Immature natural killer cell (primary cell): ENCODE measurements at regions not wholly inside any gene's neighbourhood (a gene's known extent, or its start where the extent isn't known, plus 50 kb on each side); places are given as distances from the start of the nearest gene placed in this dataset.

Experiments
- DNase-seq, 3 donors: peaks; one replicate each; pipeline ENCODE4 v3.0.0; 2022; ENCODE audit warnings: mixed read lengths in 1 of 3
- H3K27ac Mint-ChIP-seq, 6 donors: one replicate each; pipeline ENCODE4 v1.8.0; 2020; ENCODE audit warnings: mixed read lengths in 6 of 6, mild to moderate bottlenecking in 5 of 6, inconsistent platforms in 4 of 6, moderate library complexity in 3 of 6
- H3K27me3 Mint-ChIP-seq, 3 donors: one replicate each; pipeline ENCODE4 v1.8.0; 2020 to 2021; ENCODE audit warnings: low read depth in 3 of 3, mild to moderate bottlenecking in 3 of 3, mixed read lengths in 3 of 3, moderate library complexity in 3 of 3, inconsistent platforms in 1 of 3
- H3K36me3 Mint-ChIP-seq, 3 donors: one replicate each; pipeline ENCODE4 v1.8.0; 2020; ENCODE audit warnings: mixed read lengths in 3 of 3, inconsistent platforms in 2 of 3, mild to moderate bottlenecking in 2 of 3
- H3K4me1 Mint-ChIP-seq, 2 donors: one replicate each; pipeline ENCODE4 v1.8.0; 2020; ENCODE audit warnings: inconsistent platforms in 2 of 2, mild to moderate bottlenecking in 2 of 2, mixed read lengths in 2 of 2, moderate library complexity in 1 of 2
- H3K4me3 Mint-ChIP-seq, 5 donors: one replicate each; pipeline ENCODE4 v1.8.0; 2020; ENCODE audit warnings: mild to moderate bottlenecking in 5 of 5, mixed read lengths in 5 of 5, inconsistent platforms in 3 of 5, moderate library complexity in 3 of 5
- H3K9me3 Mint-ChIP-seq, 6 donors: one replicate each; pipeline ENCODE4 v1.8.0; 2020; ENCODE audit warnings: mild to moderate bottlenecking in 6 of 6, mixed read lengths in 6 of 6, inconsistent platforms in 4 of 6, moderate library complexity in 3 of 6

DNA sequence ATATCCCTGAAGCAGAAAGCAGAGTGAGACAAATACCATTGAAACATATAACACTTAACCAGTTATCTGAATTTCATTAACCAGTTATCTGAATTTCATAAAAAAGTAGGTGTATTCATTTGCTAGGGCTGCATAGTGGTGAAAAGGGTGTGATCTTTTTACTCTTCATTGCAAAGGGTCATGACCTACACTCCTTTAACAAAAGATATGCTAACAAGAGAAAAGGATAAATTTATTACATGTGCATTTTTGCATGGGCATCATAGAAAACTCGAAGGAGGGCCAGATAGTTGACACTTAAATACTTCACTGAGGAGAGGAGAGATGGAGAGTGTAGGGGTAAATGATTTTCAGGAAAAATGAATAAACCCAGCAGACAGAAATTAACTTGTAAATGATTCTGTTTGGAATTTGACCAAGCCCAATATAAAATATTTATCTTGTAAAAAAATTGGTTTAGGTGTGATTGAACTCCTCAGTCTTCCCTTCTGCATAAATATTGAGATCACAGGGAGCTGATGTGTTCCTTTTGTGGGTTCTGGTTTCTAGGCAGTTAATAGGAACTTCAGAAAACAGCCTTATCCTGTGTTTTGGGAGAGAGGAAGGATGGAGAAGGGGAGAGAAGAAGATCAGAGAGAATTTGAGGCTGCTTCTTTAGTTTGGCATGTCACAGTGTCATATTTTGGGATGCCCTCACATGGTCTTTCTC lies 372.5 kb upstream of the SYT4 start:
- Mint-ChIP-seq H3K9me3 (peaks cover 0 to 12% (median 1%) of the 10 kb centered on the region in 6 donors), H3K4me1 (no peaks in the 10 kb centered on the region), H3K27ac (no peak overlapping the region), H3K27me3 (peaks cover 0 to 5% (median 2%) of the 10 kb centered on the region in 3 donors), H3K4me3 (no peak overlapping the region), H3K36me3 (no peaks in the 10 kb centered on the region)
- DNase-seq = no peak

DNA sequence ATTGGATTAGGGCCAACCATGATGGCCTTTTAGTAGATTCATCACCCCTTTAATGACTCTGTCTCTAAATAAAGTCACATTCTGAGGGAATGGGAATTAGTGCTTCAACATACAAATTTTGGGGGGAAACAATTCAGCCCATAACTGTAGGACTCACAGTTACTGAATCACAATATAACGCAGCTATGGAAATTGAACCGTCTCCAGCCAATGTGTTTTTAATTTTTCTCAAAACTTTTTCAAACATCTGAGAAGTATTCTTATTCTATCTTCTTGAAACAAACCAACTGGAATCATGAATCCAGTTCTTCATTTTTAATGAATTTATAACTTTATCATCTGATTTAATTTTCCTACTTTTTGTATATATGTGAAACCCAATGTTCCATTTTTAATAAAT lies 373.1 kb upstream of the SYT4 start:
- no peaks in the 10 kb centered on the region for H3K4me1 Mint-ChIP-seq
- H3K27me3 Mint-ChIP-seq = peaks cover 0 to 5% (median 2%) of the 10 kb centered on the region in 3 donors
- H3K36me3 Mint-ChIP-seq = no peaks in the 10 kb centered on the region
- DNase-seq = no peak
- peaks cover 0 to 12% (median 1%) of the 10 kb centered on the region in 6 donors for H3K9me3 Mint-ChIP-seq
- no peak overlapping the region for H3K27ac Mint-ChIP-seq
- no peak overlapping the region for H3K4me3 Mint-ChIP-seq

DNA sequence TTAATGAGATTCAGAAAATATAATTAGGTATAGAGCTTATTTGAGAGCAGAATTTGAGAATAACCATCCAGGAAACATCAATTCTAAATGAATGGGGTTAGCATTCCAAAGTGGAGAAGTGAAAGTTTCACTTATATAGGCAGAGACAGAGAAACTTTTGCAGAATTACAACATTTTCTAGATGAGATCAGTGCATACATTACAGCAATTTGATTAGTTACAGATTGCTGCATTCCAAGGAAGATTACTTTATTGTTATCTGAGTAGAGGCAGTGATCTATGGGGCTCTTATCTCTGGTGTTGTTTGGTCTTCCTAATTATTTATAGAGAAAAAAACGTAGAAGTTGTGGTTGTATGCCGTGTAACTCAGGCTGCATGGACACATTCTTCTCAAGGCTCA lies 373.8 kb upstream of the SYT4 start:
- DNase-seq = no peak
- Mint-ChIP-seq H3K4me3 (no peak overlapping the region), H3K27me3 (peaks cover 0 to 3% (median 2%) of the 10 kb centered on the region in 3 donors)

DNA sequence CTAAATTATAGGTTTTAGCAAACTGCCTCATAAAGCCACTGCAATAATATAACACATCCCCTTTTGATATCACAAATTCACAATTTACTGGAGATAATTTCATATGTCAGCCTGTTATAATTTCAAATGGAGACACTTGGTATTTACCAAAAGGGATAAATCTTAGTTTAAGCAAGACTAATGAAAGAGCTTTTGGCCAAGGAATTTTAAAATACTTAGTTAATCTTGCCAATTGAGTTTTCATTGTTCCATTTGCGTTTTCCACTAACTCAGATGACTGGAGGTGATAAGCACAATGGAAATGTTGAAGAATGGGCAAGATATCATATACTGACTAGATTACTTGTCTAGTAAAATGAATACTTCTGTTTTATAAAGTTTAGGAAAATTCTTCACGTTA lies 379.3 kb upstream of the SYT4 start:
- Mint-ChIP-seq H3K4me1 (no peaks in the 10 kb centered on the region), H3K9me3 (peaks cover 0 to 12% (median 1%) of the 10 kb centered on the region in 6 donors), H3K27ac (no peak overlapping the region), H3K27me3 (peaks cover 0 to 2% (median 2%) of the 10 kb centered on the region in 3 donors), H3K36me3 (no peaks in the 10 kb centered on the region), H3K4me3 (no peak overlapping the region)
- no peak for DNase-seq

More for the DNA sequence above, 373.8 kb upstream of the SYT4 start:
- no peaks in the 10 kb centered on the region for H3K4me1 Mint-ChIP-seq
- H3K36me3 Mint-ChIP-seq = no peaks in the 10 kb centered on the region
- no peak overlapping the region for H3K27ac Mint-ChIP-seq
- H3K9me3 Mint-ChIP-seq = peaks cover 0 to 12% (median 1%) of the 10 kb centered on the region in 6 donors

DNA sequence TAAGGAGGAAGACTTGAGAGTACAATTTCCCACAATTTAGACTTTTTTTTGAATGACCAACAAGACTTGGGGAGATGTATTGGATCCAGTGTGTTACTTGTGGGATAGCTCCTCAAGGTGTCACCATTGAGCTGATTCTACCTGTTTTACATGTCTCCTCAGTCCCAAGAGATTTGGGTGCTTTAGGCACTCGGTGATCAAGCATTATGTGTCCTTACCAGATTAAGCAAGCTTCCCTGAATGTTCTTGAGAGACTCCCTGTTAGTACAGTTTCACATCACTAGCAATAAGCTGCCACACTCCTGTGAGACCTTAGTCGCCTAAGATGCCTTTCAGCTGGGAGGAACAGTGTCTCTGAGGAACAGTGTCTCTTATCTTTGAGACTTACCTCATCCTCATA lies 384.3 kb upstream of the SYT4 start:
- H3K4me1 Mint-ChIP-seq = no peaks in the 10 kb centered on the region

DNA sequence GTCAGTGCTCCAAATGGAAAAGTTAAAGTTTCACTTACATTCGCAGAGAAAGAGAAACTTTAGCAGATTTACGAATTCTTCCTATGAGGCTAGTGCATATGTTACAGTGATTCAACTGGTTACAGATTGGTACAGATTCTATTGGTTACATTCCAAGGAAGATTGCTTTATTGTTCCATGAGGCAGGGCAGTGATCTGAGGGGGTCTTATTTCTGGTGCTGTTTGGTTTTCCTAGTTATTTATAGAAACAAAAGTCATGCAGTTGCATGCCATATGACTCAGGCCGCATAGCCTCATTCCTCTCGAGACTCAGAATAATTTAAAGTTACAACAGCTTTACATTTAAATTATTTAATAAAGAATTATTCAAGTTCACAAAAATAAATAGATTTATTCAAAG lies 385.4 kb upstream of the SYT4 start:
- Mint-ChIP-seq H3K36me3 (no peaks in the 10 kb centered on the region), H3K27me3 (no peaks in the 10 kb centered on the region), H3K4me3 (no peak overlapping the region), H3K4me1 (no peaks in the 10 kb centered on the region), H3K9me3 (no peaks in the 10 kb centered on the region), H3K27ac (no peak overlapping the region)
- no peak for DNase-seq

More for the DNA sequence above, 384.3 kb upstream of the SYT4 start:
- DNase-seq = no peak
- no peaks in the 10 kb centered on the region for H3K36me3 Mint-ChIP-seq
- H3K4me3 Mint-ChIP-seq = no peak overlapping the region
- H3K27ac Mint-ChIP-seq = no peak overlapping the region
- H3K9me3 Mint-ChIP-seq = no peaks in the 10 kb centered on the region
- H3K27me3 Mint-ChIP-seq = no peaks in the 10 kb centered on the region

DNA sequence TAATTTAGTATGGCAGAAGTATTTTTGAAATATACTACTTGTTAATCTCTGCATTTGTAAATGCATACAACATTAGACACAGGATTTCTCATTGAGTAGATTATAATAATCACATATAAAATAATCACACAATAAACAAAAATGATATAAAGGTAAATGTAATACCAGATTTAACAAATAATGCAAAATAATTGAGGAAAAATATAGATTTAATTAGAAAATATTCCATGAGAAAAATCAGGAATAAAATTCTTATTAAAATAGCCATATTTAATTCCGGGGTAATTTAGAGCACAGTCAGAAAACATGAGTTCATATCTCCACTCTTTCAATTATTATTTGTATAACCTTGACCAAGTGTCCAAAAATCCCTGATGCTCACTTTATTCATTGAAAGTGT lies 385.9 kb upstream of the SYT4 start:
- Mint-ChIP-seq H3K4me1 (no peaks in the 10 kb centered on the region), H3K4me3 (no peak overlapping the region), H3K27ac (no peak overlapping the region), H3K9me3 (no peaks in the 10 kb centered on the region), H3K36me3 (no peaks in the 10 kb centered on the region), H3K27me3 (no peaks in the 10 kb centered on the region)
- DNase-seq = no peak

DNA sequence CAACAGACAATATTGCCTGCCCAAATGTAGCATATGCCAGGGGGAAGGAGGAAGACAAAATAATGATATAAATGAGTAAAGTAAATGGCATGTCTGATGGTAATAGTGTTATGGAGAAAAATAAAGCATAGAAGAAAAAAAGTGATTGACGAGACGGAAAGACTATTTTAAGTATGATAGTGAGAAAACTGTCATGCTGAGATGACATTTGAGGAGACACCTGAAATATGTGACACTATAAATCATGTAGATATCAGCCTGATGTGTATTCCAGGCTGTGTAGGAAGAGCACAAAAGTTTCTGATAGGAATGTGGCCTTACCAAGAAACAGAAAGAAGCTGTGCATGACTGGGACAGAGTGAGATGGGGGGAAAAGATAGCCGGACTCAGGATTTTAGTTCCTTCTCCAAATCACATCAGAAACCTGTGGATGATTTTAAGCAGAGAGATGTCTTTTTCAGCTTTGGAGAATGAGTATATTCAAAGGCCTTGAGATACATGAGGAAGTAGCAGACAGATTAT lies 387.3 kb upstream of the SYT4 start:
- no peaks in the 10 kb centered on the region for H3K27me3 Mint-ChIP-seq
- H3K4me1 Mint-ChIP-seq = no peaks in the 10 kb centered on the region
- H3K36me3 Mint-ChIP-seq = no peaks in the 10 kb centered on the region
- no peak overlapping the region for H3K4me3 Mint-ChIP-seq
- H3K27ac Mint-ChIP-seq = no peak overlapping the region
- no peaks in the 10 kb centered on the region for H3K9me3 Mint-ChIP-seq
- no peak for DNase-seq

DNA sequence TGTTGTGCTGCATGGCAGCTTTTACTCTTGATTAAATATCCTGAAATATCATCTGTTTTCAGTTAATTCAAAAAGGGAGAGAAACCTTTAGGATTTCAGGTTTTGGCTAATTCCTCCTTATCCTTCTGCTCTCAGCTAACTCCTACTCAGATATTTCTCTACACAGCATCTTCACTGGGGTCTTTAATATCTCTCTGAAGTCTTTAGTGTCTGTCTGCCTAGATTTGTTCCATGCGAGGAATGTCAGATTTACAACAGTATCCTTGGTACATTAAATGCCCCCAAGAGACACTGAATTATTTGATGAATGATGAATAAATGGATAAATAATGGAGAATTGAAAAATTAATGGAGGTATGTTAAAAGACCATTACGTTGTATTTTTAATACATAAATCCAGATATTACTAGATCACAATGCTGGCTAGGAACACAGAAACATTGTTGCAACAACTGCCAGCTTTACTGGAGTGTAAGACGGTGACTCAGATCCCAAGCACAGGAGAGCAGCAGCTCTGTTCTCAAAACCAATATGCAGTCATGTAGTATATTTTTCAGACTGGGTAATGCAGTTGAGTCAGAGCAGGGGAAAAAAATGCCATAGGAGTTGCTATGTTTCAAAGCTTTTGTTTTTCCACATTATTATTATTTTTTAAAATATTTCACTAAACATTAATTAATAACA lies 388.0 kb upstream of the SYT4 start:
- H3K4me1 Mint-ChIP-seq = no peaks in the 10 kb centered on the region
- H3K27ac Mint-ChIP-seq = no peak overlapping the region
- no peak overlapping the region for H3K4me3 Mint-ChIP-seq
- no peaks in the 10 kb centered on the region for H3K9me3 Mint-ChIP-seq
- no peaks in the 10 kb centered on the region for H3K36me3 Mint-ChIP-seq
- DNase-seq = no peak
- no peaks in the 10 kb centered on the region for H3K27me3 Mint-ChIP-seq

DNA sequence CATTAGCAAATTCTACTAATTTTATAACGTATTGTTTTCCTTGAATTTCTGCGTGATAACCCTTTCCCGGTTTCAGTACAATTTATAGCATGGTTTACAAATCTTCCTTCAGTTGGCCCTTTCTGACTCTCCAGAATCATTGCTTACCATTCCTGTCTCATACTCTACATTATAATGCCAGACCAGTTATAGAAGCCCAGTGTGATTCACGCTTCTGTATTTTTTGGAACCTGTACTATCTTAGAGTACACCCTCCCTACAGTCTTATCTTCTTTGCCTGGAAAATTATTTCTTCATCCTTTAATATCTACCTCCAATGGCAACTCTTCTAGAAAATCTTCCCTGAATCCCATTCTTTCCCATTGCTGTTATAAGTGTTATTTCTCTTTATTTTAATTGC lies 391.6 kb upstream of the SYT4 start:
- H3K27ac Mint-ChIP-seq = no peak overlapping the region
- no peaks in the 10 kb centered on the region for H3K36me3 Mint-ChIP-seq
- no peak overlapping the region for H3K4me3 Mint-ChIP-seq
- no peaks in the 10 kb centered on the region for H3K27me3 Mint-ChIP-seq
- H3K4me1 Mint-ChIP-seq = no peaks in the 10 kb centered on the region
- peaks cover 0 to 5% (median 0%) of the 10 kb centered on the region in 6 donors for H3K9me3 Mint-ChIP-seq
- DNase-seq = no peak

DNA sequence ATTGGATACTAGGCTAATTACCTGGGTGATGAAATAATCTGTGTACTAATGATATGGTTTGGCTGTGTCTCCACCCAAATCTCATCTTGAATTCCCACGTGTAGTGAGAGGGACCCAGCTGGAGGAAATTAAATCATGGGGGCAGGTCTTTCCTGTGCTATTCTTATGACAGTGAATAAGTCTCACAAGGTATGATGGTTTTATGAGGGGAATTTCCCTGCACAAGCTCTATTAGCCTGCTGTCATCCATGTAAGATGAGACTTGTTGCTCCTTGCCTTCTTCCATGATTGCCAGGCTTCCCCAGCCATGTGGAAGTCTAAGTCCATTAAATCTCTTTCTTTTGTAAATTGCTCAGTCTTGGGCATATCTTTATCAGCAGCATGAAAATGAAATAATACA lies 394.1 kb upstream of the SYT4 start:
- Mint-ChIP-seq H3K36me3 (no peaks in the 10 kb centered on the region), H3K27ac (no peak overlapping the region), H3K4me1 (no peaks in the 10 kb centered on the region), H3K9me3 (peaks cover 0 to 8% (median 4%) of the 10 kb centered on the region in 6 donors), H3K4me3 (no peak overlapping the region), H3K27me3 (no peaks in the 10 kb centered on the region)
- no peak for DNase-seq

DNA sequence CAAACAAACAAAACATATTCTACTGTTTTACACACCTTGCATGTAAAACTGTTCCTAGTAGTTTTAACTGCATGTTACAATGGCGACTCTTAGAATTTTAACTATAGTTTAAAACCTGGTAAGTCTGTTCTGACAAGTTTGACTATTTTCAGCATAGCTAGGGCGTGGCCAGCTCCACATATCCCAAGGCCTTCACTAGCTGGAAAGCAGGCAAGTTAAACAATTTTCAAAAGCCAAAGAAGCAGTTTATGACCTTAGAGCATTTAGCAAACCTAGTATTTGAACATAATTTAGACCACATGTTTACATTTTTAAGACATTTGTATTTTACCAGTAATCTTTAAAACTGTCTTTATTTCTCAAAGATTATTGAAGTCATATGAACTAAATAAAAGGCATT lies 402.8 kb upstream of the SYT4 start:
- peaks cover 6 to 18% (median 7%) of the 10 kb centered on the region in 6 donors for H3K9me3 Mint-ChIP-seq
- no peak for DNase-seq
- H3K27ac Mint-ChIP-seq = no peak overlapping the region
- no peaks in the 10 kb centered on the region for H3K4me1 Mint-ChIP-seq
- H3K27me3 Mint-ChIP-seq = peaks cover 0 to 4% (median 1%) of the 10 kb centered on the region in 3 donors
- no peaks in the 10 kb centered on the region for H3K36me3 Mint-ChIP-seq
- H3K4me3 Mint-ChIP-seq = no peak overlapping the region

DNA sequence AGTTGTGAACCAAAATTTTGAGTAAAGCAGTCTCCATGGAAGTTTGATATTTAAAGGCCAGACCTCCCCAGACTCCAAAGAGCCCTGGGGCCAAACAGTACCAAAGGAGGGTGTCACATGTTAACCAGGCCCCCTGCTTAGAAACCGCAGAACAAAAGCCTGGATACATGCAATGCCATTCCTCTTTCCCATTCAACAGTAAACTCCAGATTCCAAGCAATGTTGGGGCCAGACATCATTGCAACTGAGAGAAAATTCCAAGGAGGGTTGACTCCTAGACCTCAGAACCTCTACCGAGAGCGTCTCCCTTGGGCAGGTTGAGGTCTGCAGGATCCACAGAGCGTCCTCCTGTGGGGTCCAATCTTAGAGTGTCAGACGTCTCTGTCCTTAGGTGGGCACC lies 404.4 kb upstream of the SYT4 start:
- Mint-ChIP-seq H3K36me3 (no peaks in the 10 kb centered on the region), H3K27me3 (peaks cover 0 to 4% (median 1%) of the 10 kb centered on the region in 3 donors), H3K9me3 (peaks cover 3 to 18% (median 7%) of the 10 kb centered on the region in 6 donors), H3K27ac (no peak overlapping the region), H3K4me3 (no peak overlapping the region), H3K4me1 (no peaks in the 10 kb centered on the region)
- DNase-seq = no peak

DNA sequence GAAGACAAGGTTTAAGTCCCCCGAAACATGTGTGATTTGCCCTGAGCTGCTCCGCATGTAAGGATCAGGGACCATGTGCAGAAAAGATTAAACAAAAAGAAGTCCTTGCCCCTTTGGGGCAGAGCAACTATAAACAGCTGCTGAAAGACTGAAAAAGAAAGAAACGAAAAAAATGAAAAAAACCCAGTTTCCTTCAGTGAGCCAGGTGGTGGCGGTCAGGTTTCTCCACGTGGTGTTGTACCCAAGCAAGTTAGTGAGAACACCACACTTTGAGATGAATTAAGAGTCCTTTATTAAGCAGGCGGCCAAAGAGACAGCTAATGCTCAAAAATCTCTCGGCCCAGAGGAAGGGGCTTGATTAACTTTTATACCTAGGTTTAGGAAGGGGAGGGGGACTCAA lies 404.9 kb upstream of the SYT4 start:
- H3K27ac Mint-ChIP-seq = no peak overlapping the region
- H3K27me3 Mint-ChIP-seq = peaks cover 0 to 4% (median 1%) of the 10 kb centered on the region in 3 donors
- DNase-seq = no peak

More for the DNA sequence above, 404.9 kb upstream of the SYT4 start:
- no peaks in the 10 kb centered on the region for H3K4me1 Mint-ChIP-seq
- H3K36me3 Mint-ChIP-seq = no peaks in the 10 kb centered on the region
- H3K9me3 Mint-ChIP-seq = peaks cover 3 to 21% (median 6%) of the 10 kb centered on the region in 6 donors
- H3K4me3 Mint-ChIP-seq = no peak overlapping the region
